SK-N-SH treated with all-trans-retinoic acid at 6 μM for 48 hours (cell line): ENCODE measurements at regions not wholly inside any gene's neighbourhood (a gene's known extent, or its start where the extent isn't known, plus 50 kb on each side); places are given as distances from the start of the nearest gene placed in this dataset.

Source experiments
- ATAC-seq: fragments of 200-7000 bp; cut with Tn5 transposase; 3 replicates; pipeline ENCODE4 v1.9.1; 2020; ENCODE audit warnings: mild to moderate bottlenecking, moderate library complexity
- ARNTL ChIP-seq: fragments of 450-650 bp; formaldehyde crosslinking; IDR thresholded peaks from 2 replicates; pipeline ENCODE4 v1.5.0; 2020; ENCODE audit warnings: low read depth, mild to moderate bottlenecking, moderate library complexity, borderline replicate concordance
- BACH2 ChIP-seq: fragments of 250-450 bp; sonication (Bioruptor Pico); IDR thresholded peaks from 2 replicates; pipeline ENCODE4 v1.9.0; 2021; ENCODE audit warnings: mild to moderate bottlenecking, borderline replicate concordance
- CSDC2 ChIP-seq: fragments of 250-450 bp; sonication (Bioruptor Pico); IDR thresholded peaks from 2 replicates; pipeline ENCODE4 v1.5.0; 2020; ENCODE audit warnings: mild to moderate bottlenecking, moderate library complexity
- CSRNP3 ChIP-seq: fragments of 250-450 bp; sonication (Bioruptor Pico); IDR thresholded peaks from 2 replicates; pipeline ENCODE4 v1.5.1; 2021; ENCODE audit warnings: mild to moderate bottlenecking, moderate library complexity
- ESRRG ChIP-seq: fragments of 250-450 bp; sonication (Bioruptor Pico); IDR thresholded peaks from 2 replicates; pipeline ENCODE4 v1.6.1; 2021; ENCODE audit warnings: mild to moderate bottlenecking
- GLIS3 ChIP-seq: fragments of 250-450 bp; sonication (Bioruptor Pico); IDR thresholded peaks from 2 replicates; pipeline ENCODE4 v1.5.0; 2020; ENCODE audit warnings: mild to moderate bottlenecking, moderate library complexity
- OSR1 ChIP-seq: fragments of 250-450 bp; sonication (Bioruptor Pico); IDR thresholded peaks from 2 replicates; pipeline ENCODE4 v1.8.0; 2022; ENCODE audit warnings: moderate library complexity, mild to moderate bottlenecking, inconsistent platforms
- PATZ1 ChIP-seq: fragments of 250-450 bp; sonication (Bioruptor Pico); IDR thresholded peaks from 2 replicates; pipeline ENCODE4 v1.8.0; 2020; ENCODE audit warnings: mild to moderate bottlenecking, moderate library complexity, borderline replicate concordance
- PPARA ChIP-seq: fragments of 250-450 bp; sonication (Bioruptor Pico); IDR thresholded peaks from 2 replicates; pipeline ENCODE4 v1.5.0; 2020; ENCODE audit warnings: mild to moderate bottlenecking, borderline replicate concordance
- RARB ChIP-seq: fragments of 250-450 bp; sonication (Bioruptor Pico); IDR thresholded peaks from 2 replicates; pipeline ENCODE4 v1.8.0; 2021; ENCODE audit warnings: mild to moderate bottlenecking, moderate library complexity
- SNAI2 ChIP-seq: fragments of 250-450 bp; sonication (Bioruptor Pico); IDR thresholded peaks from 2 replicates; pipeline ENCODE4 v1.5.0; 2020; ENCODE audit warnings: mild to moderate bottlenecking, moderate library complexity
- TCF4 ChIP-seq: fragments of 250-450 bp; sonication (Bioruptor Pico); IDR thresholded peaks from 2 replicates; pipeline ENCODE4 v1.8.0; 2021; ENCODE audit warnings: mild to moderate bottlenecking, moderate library complexity, borderline replicate concordance
- TSHZ2 ChIP-seq: fragments of 250-450 bp; sonication (Bioruptor Pico); IDR thresholded peaks from 2 replicates; pipeline ENCODE4 v1.5.0; 2020; ENCODE audit warnings: mild to moderate bottlenecking, moderate library complexity
- ZC3H10 ChIP-seq: fragments of 250-450 bp; sonication (Bioruptor Pico); IDR thresholded peaks from 2 replicates; pipeline ENCODE4 v1.5.1; 2021; ENCODE audit warnings: mild to moderate bottlenecking, moderate library complexity
- ZFP3 ChIP-seq: fragments of 250-450 bp; sonication (Bioruptor Pico); IDR thresholded peaks from 2 replicates; pipeline ENCODE4 v1.5.0; 2020; ENCODE audit warnings: mild to moderate bottlenecking, moderate library complexity
- ZFP30 ChIP-seq: fragments of 450-650 bp; formaldehyde crosslinking; IDR thresholded peaks from 2 replicates; pipeline ENCODE4 v1.5.0; 2022; ENCODE audit warnings: mild to moderate bottlenecking, moderate library complexity
- ZNF565 ChIP-seq: fragments of 450-650 bp; formaldehyde crosslinking; conservative IDR thresholded peaks from 2 replicates; pipeline ENCODE4 v1.5.0; 2020; ENCODE audit warnings: low read depth, mild to moderate bottlenecking, moderate library complexity
- ZNF70 ChIP-seq: fragments of 450-650 bp; formaldehyde crosslinking; IDR thresholded peaks from 2 replicates; pipeline ENCODE4 v1.5.0; 2020; ENCODE audit warnings: mild to moderate bottlenecking, moderate library complexity
- ZNF8 ChIP-seq: fragments of 450-650 bp; formaldehyde crosslinking; IDR thresholded peaks from 2 replicates; pipeline ENCODE4 v1.5.0; 2020; ENCODE audit warnings: mild to moderate bottlenecking, moderate library complexity
- TF ChIP-seq, protein P1 (sequence below): fragments of 250-450 bp; sonication (Bioruptor Pico); IDR thresholded peaks from 2 replicates; pipeline ENCODE4 v1.8.0; 2021; ENCODE audit warnings: low read depth, mild to moderate bottlenecking, moderate library complexity, borderline replicate concordance

GRCh38 chr15:61700803-61701202 is 359.4 kb downstream of the VPS13C start:
- no peak for TF ChIP-seq BACH2 (CRISPR knock-in tag)
- no peak for TF ChIP-seq ZC3H10 (CRISPR knock-in tag)
- TF ChIP-seq, protein P1, sequence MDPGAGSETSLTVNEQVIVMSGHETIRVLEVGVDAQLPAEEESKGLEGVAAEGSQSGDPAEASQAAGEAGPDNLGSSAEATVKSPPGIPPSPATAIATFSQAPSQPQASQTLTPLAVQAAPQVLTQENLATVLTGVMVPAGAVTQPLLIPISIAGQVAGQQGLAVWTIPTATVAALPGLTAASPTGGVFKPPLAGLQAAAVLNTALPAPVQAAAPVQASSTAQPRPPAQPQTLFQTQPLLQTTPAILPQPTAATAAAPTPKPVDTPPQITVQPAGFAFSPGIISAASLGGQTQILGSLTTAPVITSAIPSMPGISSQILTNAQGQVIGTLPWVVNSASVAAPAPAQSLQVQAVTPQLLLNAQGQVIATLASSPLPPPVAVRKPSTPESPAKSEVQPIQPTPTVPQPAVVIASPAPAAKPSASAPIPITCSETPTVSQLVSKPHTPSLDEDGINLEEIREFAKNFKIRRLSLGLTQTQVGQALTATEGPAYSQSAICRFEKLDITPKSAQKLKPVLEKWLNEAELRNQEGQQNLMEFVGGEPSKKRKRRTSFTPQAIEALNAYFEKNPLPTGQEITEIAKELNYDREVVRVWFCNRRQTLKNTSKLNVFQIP (CRISPR knock-in tag) = no peak
- TF ChIP-seq ZNF8 (CRISPR knock-in tag) = no peak
- TF ChIP-seq ZFP30 = no peak
- TF ChIP-seq ZNF565 (CRISPR knock-in tag) = no peak
- no peak for TF ChIP-seq ARNTL (CRISPR knock-in tag)
- TF ChIP-seq PATZ1 (CRISPR knock-in tag) = no peak
- no peak for TF ChIP-seq RARB (CRISPR knock-in tag)
- TF ChIP-seq ZFP3 (CRISPR knock-in tag) = no peak
- TF ChIP-seq ESRRG (CRISPR knock-in tag) = no peak
- TF ChIP-seq SNAI2 (CRISPR knock-in tag) = no peak
- no peak for TF ChIP-seq PPARA (CRISPR knock-in tag)
- TF ChIP-seq TCF4 (CRISPR knock-in tag) = no peak
- TF ChIP-seq OSR1 (CRISPR knock-in tag) = no peak
- no peak for TF ChIP-seq TSHZ2 (CRISPR knock-in tag)
- no peak for TF ChIP-seq GLIS3 (CRISPR knock-in tag)
- no peak for ATAC-seq

DNA sequence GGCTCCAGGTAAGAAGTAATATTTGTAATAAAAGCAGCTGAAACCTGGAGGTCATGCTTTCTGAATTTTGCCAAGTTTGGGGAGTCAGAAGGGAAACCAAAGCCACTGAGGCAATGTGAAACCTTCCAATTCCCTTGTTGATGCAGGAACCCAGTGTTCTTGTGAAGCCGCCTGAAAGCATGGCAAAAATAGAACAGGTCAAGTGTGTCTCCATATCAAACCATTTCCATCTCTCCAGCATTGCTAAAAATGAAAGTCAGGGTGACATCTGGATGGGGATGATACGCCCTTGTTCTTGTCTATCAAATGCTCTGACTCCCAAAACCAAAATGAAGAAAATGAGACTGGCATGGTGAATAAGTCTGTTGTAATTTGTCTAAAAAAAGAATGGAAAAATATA is 362.5 kb downstream of the VPS13C start:
- TF ChIP-seq ESRRG (CRISPR knock-in tag) = no peak
- TF ChIP-seq OSR1 (CRISPR knock-in tag) = no peak
- no peak for TF ChIP-seq PPARA (CRISPR knock-in tag)
- no peak for TF ChIP-seq ARNTL (CRISPR knock-in tag)
- no peak for TF ChIP-seq GLIS3 (CRISPR knock-in tag)
- no peak for TF ChIP-seq PATZ1 (CRISPR knock-in tag)
- no peak for TF ChIP-seq ZFP3 (CRISPR knock-in tag)
- no peak for TF ChIP-seq CSDC2 (CRISPR knock-in tag)
- no peak for TF ChIP-seq ZFP30
- TF ChIP-seq SNAI2 (CRISPR knock-in tag) = no peak
- TF ChIP-seq, protein P1 (CRISPR knock-in tag) = no peak
- no peak for TF ChIP-seq ZNF565 (CRISPR knock-in tag)
- ATAC-seq = no peak

GRCh38 chr15:61689067-61689466 is 371.2 kb downstream of the VPS13C start:
- no peak for ATAC-seq
- TF ChIP-seq CSRNP3 (CRISPR knock-in tag) (no peak), ZC3H10 (CRISPR knock-in tag) (no peak), ZNF70 (no peak), ZFP3 (CRISPR knock-in tag) (no peak)
